Fibroblast of skin of right quadriceps (primary cell): ENCODE measurements at regions not wholly inside any gene's neighbourhood (a gene's known extent, or its start where the extent isn't known, plus 50 kb on each side); places are given as distances from the start of the nearest gene placed in this dataset.
"Not testable (repeated sequence)": the region's sequence is repeated elsewhere in the genome, so short reads cannot be mapped to it uniquely, and the experiment has no call there.

Experiments used
- DNase-seq: peaks from one replicate; pipeline ENCODE4 v3.0.0-alpha.2; 2013

DNA sequence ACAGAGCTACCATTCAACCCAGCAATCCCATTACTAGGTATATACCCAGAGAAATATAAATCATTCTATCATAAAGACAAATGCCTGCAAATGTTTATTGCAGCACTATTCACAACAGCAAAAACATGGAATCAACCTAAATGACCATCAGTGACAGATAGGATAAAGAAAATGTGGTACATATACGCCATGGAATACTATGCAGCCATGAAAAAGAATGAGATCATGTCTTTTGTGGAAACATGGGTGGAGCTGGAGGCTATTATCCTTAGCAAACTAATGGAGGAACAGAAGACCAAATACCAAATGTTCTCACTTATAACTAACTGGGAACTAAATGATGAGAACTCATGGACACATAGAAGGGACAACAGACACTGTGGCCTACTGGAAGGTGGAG, 318.9 kb downstream of the ZIC3 start:
- not testable (repeated sequence) for DNase-seq

DNA sequence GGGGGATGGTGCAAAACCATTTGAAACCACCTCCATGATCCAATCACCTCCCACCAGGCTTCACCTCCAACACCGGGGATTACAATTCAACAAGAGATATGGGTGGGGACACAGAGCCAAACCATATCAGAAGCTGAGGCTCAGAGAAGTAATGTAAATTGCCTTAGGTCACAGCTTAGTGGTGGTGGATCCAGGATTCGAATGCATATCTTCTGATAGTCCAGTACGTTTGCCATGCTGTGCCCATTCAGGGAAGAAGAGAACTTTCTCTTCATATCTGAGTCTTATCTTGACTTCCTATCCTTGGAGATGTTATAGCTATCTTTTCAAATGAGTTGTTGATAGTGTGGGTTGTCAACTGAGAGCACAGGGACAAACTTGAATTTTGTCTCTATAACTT, 325.5 kb downstream of the ZIC3 start:
- no peak for DNase-seq

DNA sequence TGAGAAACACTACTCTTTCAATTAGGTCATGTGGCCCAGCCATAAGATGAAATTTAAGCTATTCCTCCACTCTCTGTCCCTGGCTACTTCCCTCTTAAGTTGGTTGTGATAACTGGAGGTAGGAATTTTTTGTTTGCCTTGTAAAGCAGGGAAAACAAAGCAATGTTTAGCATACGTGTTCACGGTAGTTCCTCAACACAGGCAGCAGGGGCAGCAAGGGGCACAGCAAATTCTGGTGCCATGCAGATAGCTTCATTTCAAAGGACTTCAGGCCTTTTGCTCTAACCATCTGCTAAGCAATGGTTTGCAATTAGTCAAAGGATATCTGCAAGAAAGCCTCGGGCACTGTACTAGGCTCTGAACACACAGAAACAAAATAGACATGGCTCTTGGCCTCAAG, 330.2 kb downstream of the ZIC3 start:
- no peak for DNase-seq

DNA sequence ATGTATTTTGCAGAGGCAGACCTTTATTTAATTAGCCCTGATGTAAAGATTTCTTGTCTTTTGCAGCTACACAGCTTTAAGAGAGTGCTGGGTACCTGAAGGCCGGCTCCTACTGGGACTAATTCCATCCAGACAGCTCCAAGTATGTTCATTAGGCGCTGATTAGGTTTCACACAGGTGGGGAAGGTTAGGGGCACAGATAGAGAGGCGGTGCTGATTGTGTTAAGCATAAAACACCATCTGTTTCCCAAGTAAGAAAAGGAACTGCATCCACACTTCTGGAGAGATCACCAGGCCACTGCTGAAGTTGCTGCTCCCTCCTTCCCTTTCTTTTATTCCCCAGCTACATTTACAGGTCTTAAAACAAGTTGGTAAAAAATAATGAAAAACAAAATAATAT, 349.5 kb downstream of the ZIC3 start:
- no peak for DNase-seq

DNA sequence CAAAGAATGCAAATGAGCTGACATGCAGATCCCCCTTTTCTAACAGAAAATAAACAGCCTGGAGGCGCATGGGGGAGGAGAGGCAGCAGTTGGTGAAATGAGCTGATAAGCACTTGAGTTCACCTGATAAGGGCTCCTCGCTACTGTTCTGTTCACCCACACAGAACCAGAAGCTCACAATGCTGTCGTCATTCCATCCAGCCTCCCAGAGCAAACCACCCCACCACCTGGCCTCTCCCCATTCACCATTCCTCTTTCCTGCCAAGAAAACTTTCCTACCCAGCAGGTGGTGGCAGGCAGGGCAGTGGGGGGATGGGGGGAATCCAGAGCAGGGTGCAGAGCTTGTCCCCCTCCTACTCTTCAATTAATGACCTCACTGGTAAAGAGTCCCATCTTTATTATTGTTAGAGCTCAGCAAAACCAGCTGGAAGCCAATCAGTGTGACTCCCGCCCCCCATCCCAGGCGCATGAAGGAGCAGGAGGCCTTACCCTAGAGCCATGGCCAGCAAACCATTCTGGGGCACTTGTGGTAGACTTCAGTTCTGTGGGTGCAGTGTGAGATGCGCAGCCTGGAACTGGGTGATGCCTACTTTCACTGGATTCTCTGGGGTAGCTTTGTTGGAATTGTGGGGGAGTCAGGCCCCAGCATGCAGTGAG, 350.3 kb downstream of the ZIC3 start:
- no peak for DNase-seq

DNA sequence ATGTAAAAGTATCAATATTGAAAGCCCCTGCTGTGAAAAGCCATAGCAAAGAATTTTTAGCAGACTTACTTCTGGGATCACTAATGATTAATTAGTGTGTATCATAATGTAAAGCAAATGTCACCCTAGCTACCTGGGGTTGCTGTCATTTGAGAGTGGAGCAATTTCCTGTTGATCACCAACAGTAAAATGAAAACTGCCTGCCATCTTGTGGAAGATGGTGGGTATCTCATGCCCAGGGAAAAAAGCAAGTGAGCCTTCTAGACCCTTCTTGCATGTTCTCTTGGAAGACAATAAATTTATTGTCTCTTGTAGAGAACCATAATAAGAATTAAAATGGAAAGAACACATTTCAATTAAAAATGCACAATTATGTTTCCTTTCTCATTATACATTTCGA, 360.2 kb downstream of the ZIC3 start:
- no peak for DNase-seq

DNA sequence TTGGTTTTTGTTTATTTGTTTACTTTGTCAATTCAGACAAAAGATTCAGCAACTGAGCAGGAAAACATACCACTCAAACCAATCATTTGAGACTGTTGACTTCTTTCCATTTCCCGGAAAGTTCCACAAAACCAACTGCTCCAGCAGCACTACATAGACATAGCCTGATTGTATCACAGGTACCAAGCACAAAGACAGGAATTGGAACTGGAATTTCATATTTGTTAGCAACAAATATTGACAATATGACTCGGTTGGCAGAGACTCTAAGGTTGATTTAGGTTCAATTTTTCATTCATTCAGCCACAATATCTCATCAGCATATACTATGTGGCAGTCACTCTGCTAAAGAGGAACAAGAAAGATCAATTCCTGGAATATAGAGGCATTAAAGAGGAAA, 364.0 kb downstream of the ZIC3 start:
- DNase-seq = no peak

DNA sequence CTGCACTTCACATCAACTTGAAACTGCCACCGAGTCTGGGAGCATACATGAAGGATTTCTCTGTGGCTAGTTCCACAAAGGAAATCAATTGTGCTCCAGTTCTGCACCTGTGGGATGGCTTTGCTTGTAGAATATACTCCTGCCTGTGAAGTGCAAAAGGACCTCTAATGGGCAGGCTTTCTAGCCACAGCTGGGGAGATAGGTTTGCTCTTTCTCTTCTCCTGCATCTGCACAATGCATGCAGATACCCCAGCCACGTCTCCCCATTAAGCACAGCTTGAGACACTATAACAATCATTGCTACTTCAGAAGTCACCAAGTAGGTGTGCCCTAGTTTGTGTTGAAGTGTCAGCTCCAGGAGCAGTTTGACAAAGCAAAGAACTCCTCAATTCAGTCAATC, 364.6 kb downstream of the ZIC3 start:
- no peak for DNase-seq

DNA sequence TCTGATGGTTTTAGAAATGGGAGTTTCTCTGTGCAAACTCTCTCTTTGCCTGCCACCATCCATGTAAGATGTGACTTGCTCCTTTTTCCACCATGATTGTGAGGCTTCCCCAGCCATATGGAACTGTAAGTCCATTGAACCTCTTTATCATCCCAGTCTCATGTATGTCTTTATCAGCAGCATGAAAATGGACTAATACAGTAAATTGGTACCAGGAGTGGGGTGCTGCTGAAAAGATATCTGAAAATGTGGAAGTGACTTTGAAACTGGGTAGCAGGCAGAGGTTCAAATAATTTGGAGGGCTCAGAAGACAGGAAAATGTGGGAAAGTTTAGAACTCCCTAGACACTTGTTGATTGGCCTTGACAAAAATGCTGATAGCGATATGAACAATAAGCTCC, 368.3 kb downstream of the ZIC3 start:
- not testable (repeated sequence) for DNase-seq

DNA sequence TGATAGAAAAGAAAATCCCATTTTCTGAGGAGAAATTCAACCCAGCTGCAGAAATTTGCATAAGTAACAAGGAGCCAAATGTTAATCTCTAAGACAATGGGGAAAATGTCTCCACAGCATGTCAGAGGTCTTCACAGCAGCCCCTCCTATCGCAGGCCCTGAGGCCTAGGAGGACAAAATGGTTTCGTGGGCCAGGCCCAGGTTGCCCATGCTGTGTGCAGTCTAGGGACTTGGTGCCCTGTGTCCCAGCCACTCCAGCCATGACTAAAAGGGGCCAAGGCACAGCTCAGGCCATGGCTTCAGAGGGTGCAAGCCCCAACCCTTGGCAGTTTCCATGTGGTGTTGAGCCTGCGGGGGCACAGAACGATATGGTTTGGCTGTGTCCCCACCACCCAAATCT, 369.0 kb downstream of the ZIC3 start:
- not testable (repeated sequence) for DNase-seq

DNA sequence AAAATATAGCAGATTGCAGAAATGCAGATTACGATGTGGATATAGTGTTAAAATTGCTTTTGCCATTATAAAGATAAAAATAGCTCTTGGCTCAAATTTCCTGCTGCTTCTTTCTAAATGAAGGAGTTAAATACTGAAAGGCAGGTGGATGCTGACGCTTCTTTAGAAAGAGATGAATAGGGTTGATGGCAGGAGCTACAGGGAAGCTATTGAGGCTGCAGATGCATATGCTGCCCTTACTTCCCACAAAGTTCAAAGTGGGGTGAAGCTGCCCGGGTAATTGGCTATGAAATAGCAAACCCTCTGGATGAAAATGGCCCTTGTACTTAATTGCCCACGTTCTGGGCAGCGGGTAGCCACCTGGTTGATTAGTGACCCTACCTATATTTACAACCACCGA, 379.5 kb downstream of the ZIC3 start:
- no peak for DNase-seq

DNA sequence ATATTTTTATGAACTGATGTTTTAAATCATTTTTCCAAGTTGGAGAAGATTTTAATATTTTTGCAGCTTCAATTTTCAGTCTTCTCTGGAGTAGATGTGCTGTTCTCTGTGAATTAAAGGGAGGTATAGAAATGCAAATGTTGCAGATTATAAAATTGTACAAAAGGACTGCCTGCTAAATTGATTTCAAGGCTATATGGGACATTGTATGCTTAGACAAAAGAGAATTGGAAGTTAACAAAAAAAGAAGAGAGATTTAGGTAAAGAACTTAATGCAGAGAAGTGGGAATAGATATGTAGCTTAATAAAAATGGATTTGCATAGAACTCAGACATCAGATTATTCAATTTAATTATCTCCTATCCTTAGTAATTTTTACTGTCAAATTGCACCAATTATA, 403.3 kb downstream of the ZIC3 start:
- DNase-seq = no peak

DNA sequence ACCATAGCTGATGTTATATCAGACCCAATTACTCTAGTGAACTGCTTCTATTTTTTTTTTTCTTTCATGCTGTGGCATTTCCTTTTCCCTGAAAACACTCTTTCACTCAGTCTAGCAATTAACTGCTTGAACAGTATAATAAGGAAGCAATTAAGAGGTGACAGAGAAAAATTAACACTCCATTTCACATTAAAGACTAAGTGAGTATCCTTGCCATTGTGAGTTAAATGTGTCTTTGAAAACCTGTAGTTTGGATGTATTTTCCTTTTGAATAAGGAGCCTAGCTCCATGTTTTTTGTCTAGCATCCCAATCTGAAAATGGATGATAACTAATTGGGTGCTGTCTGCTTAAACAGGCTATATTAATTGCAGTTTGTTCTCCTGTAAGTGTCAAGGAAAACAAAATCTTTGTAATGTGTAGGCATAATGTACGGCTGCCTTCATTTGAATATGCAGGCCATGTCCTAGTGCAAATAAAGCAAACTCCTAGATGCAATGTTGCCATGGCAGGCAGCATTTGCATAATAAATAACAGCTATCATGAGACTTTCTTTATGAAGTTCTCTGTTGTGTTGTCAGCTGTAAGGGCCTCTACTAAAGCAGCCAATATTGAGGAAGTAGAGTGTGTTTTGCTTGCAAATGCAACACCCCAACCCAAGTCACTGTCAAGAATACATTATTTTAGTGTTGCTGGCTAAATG, 416.7 kb downstream of the ZIC3 start:
- no peak for DNase-seq

DNA sequence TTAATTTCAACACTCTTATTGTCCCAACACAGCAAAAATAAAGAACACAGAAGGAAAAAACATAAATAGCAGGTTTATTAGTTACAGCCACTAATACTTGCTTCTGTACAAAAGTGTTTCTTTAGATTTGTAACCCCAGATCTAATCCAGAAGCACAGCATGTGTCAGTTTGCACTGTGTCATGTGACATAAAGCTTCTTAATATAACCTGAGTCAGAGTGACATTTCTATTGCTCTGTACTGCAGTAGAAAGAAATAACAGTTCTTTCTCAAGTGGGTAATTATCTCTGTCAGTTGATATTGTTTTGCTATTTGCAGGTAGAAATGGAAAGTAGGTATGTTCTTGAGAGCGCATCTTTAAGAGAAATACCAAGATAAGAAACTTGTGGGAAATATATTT, 422.5 kb downstream of the ZIC3 start:
- no peak for DNase-seq

DNA sequence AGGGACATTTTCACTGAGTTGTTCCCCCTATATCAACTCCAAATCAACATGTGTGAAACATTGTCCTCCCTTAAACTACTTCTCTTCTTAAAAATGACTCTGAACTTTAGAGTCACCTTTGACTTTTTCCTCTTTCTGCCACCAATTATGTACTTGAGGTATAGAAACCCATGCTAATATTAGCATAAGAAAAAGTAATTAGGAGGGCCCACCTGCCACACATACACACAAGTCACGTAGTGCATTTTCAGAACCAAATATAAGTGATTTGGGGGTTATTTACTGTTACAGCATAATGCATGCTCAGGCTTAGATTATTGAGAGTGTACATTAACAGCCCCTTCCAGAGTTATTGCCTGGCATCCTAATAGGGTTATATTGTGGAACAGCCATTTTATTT, 432.7 kb downstream of the ZIC3 start:
- no peak for DNase-seq

DNA sequence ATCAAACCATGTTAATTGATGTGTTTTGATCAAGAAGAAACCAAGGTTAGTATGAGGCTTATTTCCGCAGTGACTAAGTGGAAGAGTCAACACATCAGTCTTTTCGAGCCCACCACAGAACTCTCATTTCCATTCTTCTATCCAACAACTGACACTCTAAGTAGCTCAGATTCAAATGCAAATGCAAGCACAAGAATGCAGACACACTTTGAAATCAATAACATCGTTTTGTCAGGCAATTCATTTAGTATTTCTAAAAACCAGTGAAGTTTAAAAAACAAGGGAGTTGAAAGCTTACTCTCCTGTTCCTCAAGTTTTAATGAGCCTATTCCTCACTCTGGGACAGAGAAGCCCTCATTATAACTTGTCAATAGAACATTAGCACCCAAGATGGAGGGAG, 433.1 kb downstream of the ZIC3 start:
- DNase-seq = no peak

DNA sequence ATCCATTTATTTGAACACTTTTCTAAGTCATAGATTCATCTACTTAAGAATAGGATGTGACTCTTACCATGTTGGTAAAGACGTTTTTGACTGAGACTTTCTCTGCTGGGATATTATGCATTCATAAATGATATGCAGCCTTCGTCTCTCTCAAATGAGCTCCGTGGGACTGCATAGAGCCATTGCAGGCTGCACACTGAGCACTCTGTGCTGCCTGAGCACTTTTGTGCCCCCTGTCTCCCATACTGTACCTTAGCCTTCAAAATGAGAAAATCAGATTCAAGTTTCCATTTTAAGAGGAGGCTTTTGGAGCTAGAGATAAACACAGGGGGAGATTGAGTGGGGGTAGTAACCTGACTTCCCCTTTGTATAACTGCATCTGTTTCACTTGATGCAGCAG, 433.6 kb downstream of the ZIC3 start:
- DNase-seq = no peak

DNA sequence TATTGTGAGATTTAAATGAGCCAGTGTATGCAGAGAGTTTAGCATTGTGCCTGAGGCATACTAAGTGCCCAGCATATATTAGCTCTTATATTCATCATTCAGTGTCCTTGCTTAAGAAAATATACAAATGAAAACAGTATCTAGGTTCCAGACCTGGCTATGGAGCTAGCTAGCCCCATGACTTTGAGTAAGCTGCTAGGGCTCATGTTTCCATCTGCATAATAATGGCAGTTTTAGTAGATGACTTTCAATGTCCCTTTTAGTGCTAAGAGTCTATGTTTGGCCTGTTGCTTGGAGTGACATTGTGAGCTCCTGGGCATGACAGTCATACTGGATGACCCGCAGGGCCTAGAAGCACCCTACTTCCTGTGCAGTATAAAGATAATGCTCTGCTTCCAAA, 435.3 kb downstream of the ZIC3 start:
- no peak for DNase-seq

DNA sequence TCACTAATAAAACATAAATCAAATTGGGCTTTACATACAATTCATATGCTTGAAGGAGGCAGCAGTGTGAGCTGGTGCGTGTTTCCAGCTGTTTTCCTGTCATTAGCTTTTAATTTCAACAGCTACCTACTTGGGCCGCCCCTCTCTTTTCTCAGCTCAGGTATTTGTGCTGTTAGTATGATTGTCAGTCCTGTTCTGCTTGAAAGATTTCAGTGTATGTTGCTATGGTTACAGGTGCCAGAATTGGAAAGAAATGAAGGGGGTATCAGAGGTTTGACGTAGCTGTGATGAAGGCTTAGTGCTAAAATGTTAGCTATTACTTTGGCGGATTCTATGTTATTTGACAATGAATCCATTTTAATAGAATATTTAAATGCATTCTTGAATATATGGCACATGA, 440.3 kb downstream of the ZIC3 start:
- no peak for DNase-seq

DNA sequence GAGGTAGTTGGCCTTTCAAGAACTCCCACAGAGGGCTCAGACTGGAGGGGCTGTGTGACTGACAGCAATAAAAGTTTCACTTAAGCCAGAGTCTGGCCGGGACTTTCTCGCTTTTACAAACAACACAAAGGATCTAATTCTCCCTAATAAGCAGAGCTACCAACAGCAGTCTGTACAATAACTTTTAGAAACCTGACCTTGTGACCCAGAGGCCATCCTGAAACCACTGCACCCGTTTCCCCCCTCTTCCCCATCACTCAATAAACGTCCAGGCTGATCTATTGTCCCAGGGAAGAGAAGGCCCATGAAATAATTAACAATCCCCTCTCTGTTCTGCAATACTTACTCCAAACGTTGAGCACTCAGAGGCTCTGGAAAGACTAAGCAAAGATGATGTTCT, 442.4 kb downstream of the ZIC3 start:
- no peak for DNase-seq

DNA sequence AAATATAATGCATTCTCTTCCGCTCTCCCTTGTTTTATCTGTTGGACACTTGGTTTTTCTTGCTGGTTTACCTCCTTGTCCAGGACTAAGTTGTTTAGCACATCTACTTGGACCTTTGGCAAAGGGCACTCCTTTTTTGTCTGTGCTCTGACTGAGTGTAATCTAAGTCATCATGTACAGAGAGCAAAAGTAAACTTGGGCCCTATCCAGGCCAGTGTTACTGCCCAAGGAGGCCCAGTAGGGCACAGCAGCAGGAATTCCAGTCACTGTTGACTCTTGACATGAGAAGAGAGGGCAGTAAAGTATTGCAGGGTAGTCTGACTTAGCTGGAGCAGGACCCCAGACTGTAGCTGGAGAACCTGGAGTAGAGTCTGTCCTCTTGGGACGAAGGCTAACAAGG, 445.5 kb downstream of the ZIC3 start:
- no peak for DNase-seq

DNA sequence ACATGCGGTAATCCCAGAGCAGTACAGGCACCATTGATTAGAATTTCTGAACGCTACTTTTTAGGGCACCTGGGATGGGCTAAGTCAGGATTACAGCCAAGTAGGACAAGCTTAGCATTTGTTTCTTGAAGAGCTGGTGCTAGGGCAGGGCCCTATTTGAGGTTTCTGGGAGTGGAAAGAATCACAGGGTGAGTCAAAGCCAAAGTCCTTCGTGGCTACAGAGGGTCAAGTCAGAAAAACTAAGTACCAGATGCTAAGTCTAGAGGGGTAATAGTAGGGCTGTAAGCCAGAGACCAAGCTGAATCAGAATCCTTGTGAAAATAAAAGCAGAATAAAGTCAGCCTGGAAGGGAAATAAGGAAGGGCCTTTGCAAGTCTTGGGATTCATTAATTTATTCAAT, 448.6 kb downstream of the ZIC3 start:
- no peak for DNase-seq

DNA sequence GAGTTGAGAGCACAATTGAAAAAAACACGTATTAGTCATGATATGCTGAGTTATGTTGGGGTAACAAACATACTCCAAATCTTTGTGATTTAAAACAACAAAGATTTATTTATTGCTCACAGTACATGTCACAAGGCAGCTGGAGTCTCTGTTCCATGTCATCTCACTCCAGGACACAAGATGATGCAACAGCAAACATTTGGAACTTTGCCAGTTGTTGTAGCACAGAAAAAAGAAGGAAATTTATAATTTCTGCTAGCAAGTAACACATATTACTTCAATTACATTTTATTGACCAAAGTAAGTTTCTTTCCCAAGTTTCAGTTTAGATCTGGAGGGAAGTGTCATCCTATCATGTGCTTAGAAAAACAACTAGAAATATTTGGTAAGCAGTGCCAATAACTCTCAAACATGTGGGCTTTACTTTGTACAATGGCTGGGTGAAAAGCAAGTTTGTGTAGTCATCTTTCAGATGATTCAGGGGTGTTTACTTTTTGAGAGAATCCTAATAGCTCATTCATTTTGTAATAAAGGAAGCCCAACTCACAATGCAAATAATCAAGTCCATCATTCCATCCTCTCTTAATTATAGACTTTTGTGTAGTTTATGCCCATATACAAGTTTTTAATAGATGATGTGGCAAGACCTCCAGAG, 452.3 kb downstream of the ZIC3 start:
- no peak for DNase-seq

DNA sequence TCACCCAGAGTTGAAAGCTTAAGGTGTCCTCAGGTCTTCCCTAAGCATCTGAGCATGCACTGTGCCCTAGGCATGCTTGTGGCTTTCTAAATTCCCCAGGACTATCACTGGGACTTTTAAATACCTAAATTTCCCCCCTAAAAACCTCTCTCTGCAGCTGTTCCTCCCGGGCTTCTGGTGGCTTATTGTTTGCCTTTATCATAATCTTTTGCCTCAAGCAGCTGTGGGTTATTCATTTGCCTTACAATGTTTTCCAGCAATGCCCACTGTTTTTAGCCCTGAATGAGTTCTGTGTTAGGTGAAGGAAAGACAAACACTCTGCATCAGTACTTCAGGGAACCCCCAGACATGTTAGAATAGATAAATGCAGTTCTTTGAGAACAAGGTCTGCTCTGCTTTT, 455.0 kb downstream of the ZIC3 start:
- DNase-seq = no peak

DNA sequence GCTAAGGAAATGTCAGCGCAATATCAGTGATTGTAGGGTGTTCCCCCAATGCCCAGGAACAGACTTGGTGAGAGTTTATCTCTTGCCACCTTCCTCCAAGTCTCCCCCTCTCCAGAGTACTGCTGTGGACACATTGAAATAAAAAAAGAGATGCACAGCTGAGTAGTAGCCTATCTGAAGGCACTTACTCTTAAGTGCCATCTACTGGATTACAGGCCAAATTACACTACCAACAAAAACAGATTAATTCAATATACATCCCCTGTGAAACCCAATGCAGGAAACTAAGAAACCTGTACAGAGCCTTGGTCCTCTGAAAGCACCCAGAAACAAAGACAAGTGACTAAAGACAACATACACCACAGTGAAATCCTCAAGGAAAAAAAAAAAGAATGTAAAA, 460.3 kb downstream of the ZIC3 start:
- DNase-seq = no peak
